K562 (cell line): ENCODE measurements at regions not wholly inside any gene's neighbourhood (a gene's known extent, or its start where the extent isn't known, plus 50 kb on each side); places are given as distances from the start of the nearest gene placed in this dataset.

Experiments used
- ATAC-seq: fragments of 200-7000 bp; cut with Tn5 transposase; 3 replicates; pipeline ENCODE4 v1.9.1; 2020; ENCODE audit warnings: moderate library complexity
- BruUV-seq: library from RNA; stranded (reverse); fragments of 400-500 nt; replicated peaks from 2 replicates; lab custom pipeline; 2021; lab: Mats Ljungman, UMichigan
- CTCF ChIA-PET: fragments of 300-600 bp; formaldehyde crosslinking; extraction: SDS; loops from one replicate; lab custom pipeline; 2021; ENCODE audit warnings: low intra/inter-chr PET ratio; lab: Yijun Ruan, JAX
- POLR2A ChIA-PET: fragments of 300-600, 350-650 bp; sonication (Branson Sonifier 250); formaldehyde crosslinking; extraction: SDS; loops from one replicate; lab custom pipeline; 2021; ENCODE audit warnings: antibody characterized with exemption, inconsistent platforms; lab: Yijun Ruan, JAX
- DNase-seq, 4 experiments: peaks; one replicate each; pipeline versions ENCODE4 v3.0.0 to v3.0.0-alpha.2; 2011 to 2018; ENCODE audit warnings: low spot score in 3 of 4, mixed read lengths in 3 of 4; ENCODE audit errors: extremely low read depth in 1 of 4
- FAIRE-seq: peaks from 2 replicates; lab custom pipeline; 2011; peaks lifted over from hg19 to GRCh38; lab: Jason Lieb, UNC
- H2AFZ ChIP-seq: 2 replicates; pipeline ENCODE4 v1.6.0; 2011; ENCODE audit warnings: low read depth, low read length, control low read depth, inconsistent platforms
- H3K27ac ChIP-seq: fragments of 200-600 bp; 3 replicates; pipeline ENCODE4 v1.8.0; 2011; ENCODE audit warnings: low read depth, mild to moderate bottlenecking, control low read depth, inconsistent platforms, low read length, moderate library complexity, mixed read lengths; ENCODE audit errors: extremely low read depth
- H3K27me3 ChIP-seq, 2 experiments: fragments of 300-600 bp in 1 of 2; 2 replicates in 1 of 2; 3 replicates in 1 of 2; pipeline versions ENCODE4 v1.6.0 to v1.8.0; 2011; ENCODE audit warnings: inconsistent platforms in 2 of 2, low read length in 2 of 2, mild to moderate bottlenecking in 1 of 2, mixed read lengths in 1 of 2, moderate library complexity in 1 of 2; ENCODE audit not compliant: control insufficient read depth in 2 of 2, insufficient read depth in 2 of 2
- H3K36me3 ChIP-seq: fragments of 300-600 bp; 3 replicates; pipeline ENCODE4 v1.8.0; 2011; ENCODE audit warnings: mild to moderate bottlenecking, low read length, inconsistent platforms; ENCODE audit not compliant: control insufficient read depth, insufficient read depth
- H3K4me1 ChIP-seq, 2 experiments: fragments of 200-600 bp in 1 of 2; replicated peaks in 1 of 2; 2 replicates in 1 of 2; 3 replicates in 1 of 2; pipeline versions ENCODE4 v1.5.1 to v1.8.0; 2011; ENCODE audit warnings: inconsistent platforms in 2 of 2, low read length in 2 of 2, mild to moderate bottlenecking in 1 of 2, mixed read lengths in 1 of 2, moderate library complexity in 1 of 2; ENCODE audit not compliant: control insufficient read depth in 2 of 2, insufficient read depth in 2 of 2
- H3K4me2 ChIP-seq: 2 replicates; pipeline ENCODE4 v1.6.1; 2011; ENCODE audit warnings: low read length, control low read depth, inconsistent platforms, mixed read lengths; ENCODE audit not compliant: insufficient read depth
- H3K4me3 ChIP-seq: fragments of 200-600 bp; sonication (generic), shearing (Covaris generic); 2 replicates; pipeline ENCODE4 v1.5.1; 2016; ENCODE audit warnings: control low read depth, inconsistent platforms
- H3K79me2 ChIP-seq: fragments of 200-600 bp; 3 replicates; pipeline ENCODE4 v1.8.0; 2011; ENCODE audit warnings: low read length, inconsistent platforms; ENCODE audit not compliant: control insufficient read depth, insufficient read depth
- H3K9ac ChIP-seq, 2 experiments: 2 replicates each; pipeline versions ENCODE4 v1.6.0 to v1.6.1; 2011; ENCODE audit warnings: low read depth in 2 of 2, low read length in 2 of 2, control low read depth in 1 of 2, inconsistent platforms in 1 of 2, mild to moderate bottlenecking in 1 of 2, mixed read lengths in 1 of 2; ENCODE audit not compliant: insufficient read depth in 1 of 2
- H3K9me1 ChIP-seq: one replicate; pipeline ENCODE4 v1.6.0; 2011; ENCODE audit warnings: inconsistent platforms, mild to moderate bottlenecking, low read length, moderate library complexity; ENCODE audit not compliant: control insufficient read depth, insufficient read depth
- H3K9me3 ChIP-seq: replicated peaks from 2 replicates; pipeline ENCODE4 v1.5.1; 2011; ENCODE audit warnings: low read depth, low read length, inconsistent platforms; ENCODE audit not compliant: control insufficient read depth, insufficient read depth
- H4K20me1 ChIP-seq: replicated peaks from 2 replicates; pipeline ENCODE4 v1.6.1; 2011; ENCODE audit warnings: low read length, inconsistent platforms, mixed read lengths; ENCODE audit not compliant: control insufficient read depth, insufficient read depth
- ARID2 ChIP-seq: fragments of 450-650 bp; IDR thresholded peaks from 2 replicates; pipeline ENCODE4 v1.6.1; 2017; ENCODE audit warnings: antibody characterized with exemption, mild to moderate bottlenecking
- ATF7 ChIP-seq: fragments of 450-650 bp; IDR thresholded peaks from 2 replicates; pipeline ENCODE4 v1.7.1; 2014; ENCODE audit warnings: mild to moderate bottlenecking, moderate library complexity
- BCL6 ChIP-seq: fragments of 250-450 bp; sonication (Bioruptor Pico); IDR thresholded peaks from 2 replicates; pipeline ENCODE4 v1.4.0; 2020
- CCAR2 ChIP-seq: fragments of 200-400 bp; formaldehyde crosslinking; IDR thresholded peaks from 2 replicates; pipeline ENCODE4 v1.6.1; 2017; ENCODE audit warnings: mild to moderate bottlenecking, low read depth, low read length
- EP300 ChIP-seq: IDR thresholded peaks from 2 replicates; pipeline ENCODE4 v1.6.1; 2012; ENCODE audit warnings: low read length, improper control_type of control experiment
- FOXA1 ChIP-seq: fragments of 450-650 bp; IDR thresholded peaks from 2 replicates; pipeline ENCODE4 v1.6.1; 2016; ENCODE audit warnings: mild to moderate bottlenecking, borderline replicate concordance
- KLF13 ChIP-seq: fragments of 450-650 bp; IDR thresholded peaks from 2 replicates; pipeline ENCODE4 v1.6.1; 2016; ENCODE audit warnings: missing genetic modification characterization, low read depth, mild to moderate bottlenecking, missing compliant biosample characterization, moderate library complexity, borderline replicate concordance
- LCOR ChIP-seq: sonication (generic); formaldehyde crosslinking; IDR thresholded peaks from 2 replicates; pipeline ENCODE4 v1.8.0; 2022; ENCODE audit warnings: mild to moderate bottlenecking, missing genetic modification reagents
- NFXL1 ChIP-seq: fragments of 450-650 bp; formaldehyde crosslinking; IDR thresholded peaks from 2 replicates; pipeline ENCODE4 v1.4.0; 2021; ENCODE audit warnings: mild to moderate bottlenecking
- RBFOX2 ChIP-seq: fragments of 200-400 bp; formaldehyde crosslinking; IDR thresholded peaks from 2 replicates; pipeline ENCODE4 v1.6.1; 2017; ENCODE audit warnings: low read depth, mild to moderate bottlenecking, low read length, moderate library complexity
- SIRT6 ChIP-seq: IDR thresholded peaks from one replicate; pipeline ENCODE4 v1.6.1; 2012; ENCODE audit warnings: low read depth, mild to moderate bottlenecking, control low read depth, inconsistent platforms, low read length, moderate library complexity
- XRCC5 ChIP-seq: fragments of 200-400 bp; formaldehyde crosslinking; IDR thresholded peaks from 2 replicates; pipeline ENCODE4 v1.6.1; 2017; ENCODE audit warnings: low read depth, mild to moderate bottlenecking, low read length
- ZFP30 ChIP-seq: fragments of 250-450 bp; sonication (Bioruptor Pico); IDR thresholded peaks from 2 replicates; pipeline ENCODE4 v1.8.0; 2022; ENCODE audit warnings: moderate library complexity, mild to moderate bottlenecking, inconsistent platforms, borderline replicate concordance
- WGBS: fragments of 100-300 bp; shearing (Covaris generic); methylation state at CpG from one replicate; pipeline ENCODE4 v1.1.6; 2016; ENCODE audit warnings: low coverage, mixed read lengths; ENCODE audit not compliant: insufficient coverage; ENCODE audit errors: missing lambda C conversion rate; 5-methylcytosine and 5-hydroxymethylcytosine counted together
- in situ Hi-C: fragments of 300-500 bp; cut with MboI; formaldehyde crosslinking; loops from 4 replicates; pipeline ENCODE4 v1.15.0; 2018; ENCODE audit warnings: inconsistent platforms, mixed read lengths
- intact Hi-C: fragments of 100-400 bp; cut with micrococcal nuclease; formaldehyde crosslinking; loops from 2 replicates; pipeline ENCODE4 v1.14.2; 2022
- TF ChIP-seq, protein P1 (sequence below), 2 experiments: IDR thresholded peaks; 2 replicates each; pipeline ENCODE4 v1.6.1; 2011; ENCODE audit warnings: borderline replicate concordance in 1 of 2, control low read depth in 1 of 2, low read depth in 1 of 2, low read length in 1 of 2, mild to moderate bottlenecking in 1 of 2, mixed read lengths in 1 of 2, moderate library complexity in 1 of 2; ENCODE audit not compliant: insufficient read depth in 1 of 2, insufficient read length in 1 of 2, poor library complexity in 1 of 2, severe bottlenecking in 1 of 2; ENCODE audit errors: extremely low read depth in 1 of 2

DNA sequence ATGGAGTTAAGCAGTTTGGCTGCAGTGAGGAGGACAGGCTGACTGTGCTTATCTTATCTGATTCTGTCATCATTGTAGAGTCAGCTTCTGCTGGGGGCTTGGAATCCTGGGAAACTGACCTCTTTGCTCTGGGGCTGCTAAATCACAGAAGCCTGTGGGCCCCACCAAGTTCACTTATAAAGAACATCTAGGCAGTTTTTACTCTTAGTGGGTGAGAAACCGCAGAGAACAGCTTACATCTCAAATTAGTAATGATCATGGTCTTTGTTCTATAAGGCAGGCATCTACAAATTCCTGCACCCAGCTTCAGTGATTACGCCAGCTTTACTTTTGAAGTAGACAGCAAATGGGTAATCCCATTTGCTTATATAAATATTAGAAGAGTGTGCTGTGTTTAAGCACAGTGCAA is 75.7 kb downstream of the ZC3H11B start:
- DNase-seq: no peak
- ATAC-seq: no peak
- no peak for FAIRE-seq
- no peak overlapping the region for H2AFZ ChIP-seq
- no peak overlapping the region for H3K4me3 ChIP-seq
- H3K27me3 ChIP-seq: no peaks in the 10 kb centered on the region
- H3K36me3 ChIP-seq: no peaks in the 10 kb centered on the region
- no peaks in the 10 kb centered on the region for H3K9me1 ChIP-seq
- intact Hi-C loops: no loop called here
- no peak overlapping the region for H3K9ac ChIP-seq
- WGBS: 3% methylated on average over 2 of the region's 2 CpGs
- no peaks in the 10 kb centered on the region for H3K4me1 ChIP-seq
- no peaks in the 10 kb centered on the region for H3K79me2 ChIP-seq
- no peak overlapping the region for H3K4me2 ChIP-seq
- H3K27ac ChIP-seq: no peak overlapping the region
- TF ChIP-seq LCOR (CRISPR knock-in tag) (no peak), RBFOX2 (no peak), ZFP30 (CRISPR knock-in tag) (no peak), XRCC5 (no peak), ATF7 (no peak), ARID2 (no peak), FOXA1 (no peak), KLF13 (tag) (no peak), CCAR2 (no peak), NFXL1 (CRISPR knock-in tag) (no peak), EP300 (no peak), SIRT6 (no peak), BCL6 (CRISPR knock-in tag) (no peak)
- TF ChIP-seq, protein P1, sequence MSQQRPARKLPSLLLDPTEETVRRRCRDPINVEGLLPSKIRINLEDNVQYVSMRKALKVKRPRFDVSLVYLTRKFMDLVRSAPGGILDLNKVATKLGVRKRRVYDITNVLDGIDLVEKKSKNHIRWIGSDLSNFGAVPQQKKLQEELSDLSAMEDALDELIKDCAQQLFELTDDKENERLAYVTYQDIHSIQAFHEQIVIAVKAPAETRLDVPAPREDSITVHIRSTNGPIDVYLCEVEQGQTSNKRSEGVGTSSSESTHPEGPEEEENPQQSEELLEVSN (IDR thresholded peaks at IDR 0.05; ENCODE audit: borderline replicate concordance in 1 of 2, extremely low read depth in 1 of 2, insufficient read depth in 1 of 2, insufficient read length in 1 of 2, low read depth in 1 of 2, low read length in 1 of 2, poor library complexity in 1 of 2, severe bottlenecking in 1 of 2): no peak
- BruUV-seq: no TSS peak
- no peaks in the 10 kb centered on the region for H3K9me3 ChIP-seq
- in situ Hi-C loops: no loop called here
- no peaks in the 10 kb centered on the region for H4K20me1 ChIP-seq
- POLR2A ChIA-PET: no interaction called here
- CTCF ChIA-PET: no interaction called here
